Activated T-cell treated with anti-CD3 and anti-CD28 coated beads, Interleukin-2, amount 50 U/mL, for 24 hours (primary cell): ENCODE measurements at regions not wholly inside any gene's neighbourhood (a gene's known extent, or its start where the extent isn't known, plus 50 kb on each side); places are given as distances from the start of the nearest gene placed in this dataset.
"Not testable (repeated sequence)": the region's sequence is repeated elsewhere in the genome, so short reads cannot be mapped to it uniquely, and the experiment has no call there.

ENCODE experiments used
- DNase-seq: peaks from one replicate; pipeline ENCODE4 v3.0.0-alpha.2; 2020
- H3K27ac Mint-ChIP-seq: 2 replicates; pipeline ENCODE4 v1.8.0; 2020; ENCODE audit warnings: mild to moderate bottlenecking, mixed read lengths
- H3K27me3 Mint-ChIP-seq: 2 replicates; pipeline ENCODE4 v1.8.0; 2020; ENCODE audit warnings: mixed read lengths
- H3K36me3 Mint-ChIP-seq: 2 replicates; pipeline ENCODE4 v1.8.0; 2020; ENCODE audit warnings: low read depth, mixed read lengths
- H3K4me1 Mint-ChIP-seq: 2 replicates; pipeline ENCODE4 v1.8.0; 2020; ENCODE audit warnings: low read depth, mixed read lengths
- H3K4me3 Mint-ChIP-seq: 2 replicates; pipeline ENCODE4 v1.8.0; 2020; ENCODE audit warnings: mild to moderate bottlenecking, moderate library complexity, mixed read lengths
- H3K9me3 Mint-ChIP-seq: 2 replicates; pipeline ENCODE4 v1.8.0; 2020; ENCODE audit warnings: mixed read lengths

- H3K4me3 Mint-ChIP-seq, H3K36me3 Mint-ChIP-seq, H3K27ac Mint-ChIP-seq, H3K9me3 Mint-ChIP-seq, DNase-seq, H3K4me1 Mint-ChIP-seq: not testable (repeated sequence)
- peaks cover 13% of the 10 kb centered on the region for H3K27me3 Mint-ChIP-seq
These were observed 57.0 kb upstream of the NEUROD1 start for GRCh38 chr2:181737302-181737701.

GRCh38 chr2:181738074-181738473 is 57.8 kb upstream of the NEUROD1 start:
- H3K36me3 Mint-ChIP-seq = no peaks in the 10 kb centered on the region
- no peak for DNase-seq
- peaks cover 7% of the 10 kb centered on the region for H3K27me3 Mint-ChIP-seq
- H3K4me1 Mint-ChIP-seq = peaks cover 4% of the 10 kb centered on the region
- no peaks in the 10 kb centered on the region for H3K9me3 Mint-ChIP-seq
- no peak overlapping the region for H3K27ac Mint-ChIP-seq
- H3K4me3 Mint-ChIP-seq = no peak overlapping the region

GRCh38 chr2:181738563-181738962 is 58.2 kb upstream of the NEUROD1 start:
- no peak for DNase-seq
- Mint-ChIP-seq H3K9me3 (no peaks in the 10 kb centered on the region), H3K27me3 (peaks cover 2% of the 10 kb centered on the region), H3K27ac (no peak overlapping the region), H3K36me3 (no peaks in the 10 kb centered on the region), H3K4me1 (peaks cover 4% of the 10 kb centered on the region), H3K4me3 (no peak overlapping the region)

- no peaks in the 10 kb centered on the region for H3K36me3 Mint-ChIP-seq
- no peak for DNase-seq
- no peak overlapping the region for H3K27ac Mint-ChIP-seq
- peaks cover 4% of the 10 kb centered on the region for H3K4me1 Mint-ChIP-seq
- H3K27me3 Mint-ChIP-seq = no peaks in the 10 kb centered on the region
- H3K4me3 Mint-ChIP-seq = no peak overlapping the region
- H3K9me3 Mint-ChIP-seq = no peaks in the 10 kb centered on the region
These were observed 61.4 kb upstream of the NEUROD1 start for GRCh38 chr2:181741756-181742155.

GRCh38 chr2:181742361-181742760 is 62.0 kb upstream of the NEUROD1 start:
- Mint-ChIP-seq H3K27me3 (no peaks in the 10 kb centered on the region), H3K4me3 (no peak overlapping the region), H3K27ac (no peak overlapping the region), H3K9me3 (no peaks in the 10 kb centered on the region), H3K36me3 (no peaks in the 10 kb centered on the region), H3K4me1 (peaks cover 4% of the 10 kb centered on the region)
- DNase-seq = no peak

- H3K27me3 Mint-ChIP-seq = peaks cover under 1% of the 10 kb centered on the region
- peaks cover 4% of the 10 kb centered on the region for H3K4me1 Mint-ChIP-seq
- no peak overlapping the region for H3K4me3 Mint-ChIP-seq
- H3K27ac Mint-ChIP-seq = no peak overlapping the region
- H3K9me3 Mint-ChIP-seq = no peaks in the 10 kb centered on the region
- no peak for DNase-seq
- no peaks in the 10 kb centered on the region for H3K36me3 Mint-ChIP-seq
These were observed 62.8 kb upstream of the NEUROD1 start for GRCh38 chr2:181742922-181743722.

- no peak overlapping the region for H3K4me3 Mint-ChIP-seq
- H3K27me3 Mint-ChIP-seq = peaks cover 5% of the 10 kb centered on the region
- no peaks in the 10 kb centered on the region for H3K36me3 Mint-ChIP-seq
- no peak overlapping the region for H3K27ac Mint-ChIP-seq
- H3K4me1 Mint-ChIP-seq = peaks cover 4% of the 10 kb centered on the region
- DNase-seq = no peak
- H3K9me3 Mint-ChIP-seq = no peaks in the 10 kb centered on the region
These were observed 63.4 kb upstream of the NEUROD1 start for GRCh38 chr2:181743723-181744031.

GRCh38 chr2:181745796-181746540 is 65.7 kb upstream of the NEUROD1 start:
- Mint-ChIP-seq H3K27me3 (peaks cover 18% of the 10 kb centered on the region), H3K36me3 (no peaks in the 10 kb centered on the region), H3K9me3 (no peaks in the 10 kb centered on the region), H3K4me1 (peaks cover 4% of the 10 kb centered on the region), H3K4me3 (no peak overlapping the region), H3K27ac (no peak overlapping the region)
- no peak for DNase-seq

- Mint-ChIP-seq H3K27me3 (peaks cover 21% of the 10 kb centered on the region), H3K36me3 (no peaks in the 10 kb centered on the region), H3K27ac (no peak overlapping the region), H3K4me1 (peaks cover 4% of the 10 kb centered on the region), H3K9me3 (no peaks in the 10 kb centered on the region), H3K4me3 (no peak overlapping the region)
- no peak for DNase-seq
These were observed 66.5 kb upstream of the NEUROD1 start for GRCh38 chr2:181746844-181747243.

- Mint-ChIP-seq H3K9me3 (no peaks in the 10 kb centered on the region), H3K4me3 (no peak overlapping the region), H3K27me3 (peaks cover 42% of the 10 kb centered on the region), H3K27ac (no peak overlapping the region), H3K4me1 (no peaks in the 10 kb centered on the region), H3K36me3 (no peaks in the 10 kb centered on the region)
- no peak for DNase-seq
These were observed 70.0 kb upstream of the NEUROD1 start for GRCh38 chr2:181750305-181750704.

- no peak for DNase-seq
- no peak overlapping the region for H3K4me3 Mint-ChIP-seq
- no peaks in the 10 kb centered on the region for H3K9me3 Mint-ChIP-seq
- peaks cover 47% of the 10 kb centered on the region for H3K27me3 Mint-ChIP-seq
- H3K27ac Mint-ChIP-seq = no peak overlapping the region
- no peaks in the 10 kb centered on the region for H3K4me1 Mint-ChIP-seq
- no peaks in the 10 kb centered on the region for H3K36me3 Mint-ChIP-seq
These were observed 71.1 kb upstream of the NEUROD1 start for GRCh38 chr2:181751266-181752030.

GRCh38 chr2:181752301-181752700 is 72.0 kb upstream of the NEUROD1 start:
- no peaks in the 10 kb centered on the region for H3K9me3 Mint-ChIP-seq
- H3K27me3 Mint-ChIP-seq = peaks cover 48% of the 10 kb centered on the region
- DNase-seq = no peak
- H3K4me1 Mint-ChIP-seq = no peaks in the 10 kb centered on the region
- H3K4me3 Mint-ChIP-seq = no peak overlapping the region
- H3K27ac Mint-ChIP-seq = no peak overlapping the region
- H3K36me3 Mint-ChIP-seq = no peaks in the 10 kb centered on the region

- Mint-ChIP-seq H3K4me3 (no peak overlapping the region), H3K27ac (no peak overlapping the region), H3K9me3 (no peaks in the 10 kb centered on the region), H3K4me1 (no peaks in the 10 kb centered on the region), H3K27me3 (peaks cover 44% of the 10 kb centered on the region), H3K36me3 (no peaks in the 10 kb centered on the region)
- no peak for DNase-seq
These were observed 73.4 kb upstream of the NEUROD1 start for GRCh38 chr2:181753686-181754085.

GRCh38 chr2:181754105-181754504 is 73.8 kb upstream of the NEUROD1 start:
- H3K36me3 Mint-ChIP-seq = no peaks in the 10 kb centered on the region
- H3K27ac Mint-ChIP-seq = no peak overlapping the region
- DNase-seq = no peak
- H3K9me3 Mint-ChIP-seq = no peaks in the 10 kb centered on the region
- no peak overlapping the region for H3K4me3 Mint-ChIP-seq
- H3K27me3 Mint-ChIP-seq = peaks cover 44% of the 10 kb centered on the region
- no peaks in the 10 kb centered on the region for H3K4me1 Mint-ChIP-seq

GRCh38 chr2:181755181-181755580 is 74.9 kb upstream of the NEUROD1 start:
- Mint-ChIP-seq H3K4me3 (no peak overlapping the region), H3K9me3 (peaks cover 4% of the 10 kb centered on the region), H3K4me1 (no peaks in the 10 kb centered on the region), H3K27me3 (peaks cover 47% of the 10 kb centered on the region), H3K27ac (no peak overlapping the region), H3K36me3 (no peaks in the 10 kb centered on the region)
- DNase-seq = no peak
